K562 (cell line): ENCODE measurements at regions not wholly inside any gene's neighbourhood (a gene's known extent, or its start where the extent isn't known, plus 50 kb on each side); places are given as distances from the start of the nearest gene placed in this dataset.

Experiments
- ATAC-seq: fragments of 200-7000 bp; cut with Tn5 transposase; 3 replicates; pipeline ENCODE4 v1.9.1; 2020; ENCODE audit warnings: moderate library complexity
- BruUV-seq: library from RNA; stranded (reverse); fragments of 400-500 nt; replicated peaks from 2 replicates; lab custom pipeline; 2021; lab: Mats Ljungman, UMichigan
- CTCF ChIA-PET: fragments of 300-600 bp; formaldehyde crosslinking; extraction: SDS; loops from one replicate; lab custom pipeline; 2021; ENCODE audit warnings: low intra/inter-chr PET ratio; lab: Yijun Ruan, JAX
- POLR2A ChIA-PET: fragments of 300-600, 350-650 bp; sonication (Branson Sonifier 250); formaldehyde crosslinking; extraction: SDS; loops from one replicate; lab custom pipeline; 2021; ENCODE audit warnings: antibody characterized with exemption, inconsistent platforms; lab: Yijun Ruan, JAX
- DNase-seq, 4 experiments: peaks; one replicate each; pipeline versions ENCODE4 v3.0.0 to v3.0.0-alpha.2; 2011 to 2018; ENCODE audit warnings: low spot score in 3 of 4, mixed read lengths in 3 of 4; ENCODE audit errors: extremely low read depth in 1 of 4
- FAIRE-seq: peaks from 2 replicates; lab custom pipeline; 2011; peaks lifted over from hg19 to GRCh38; lab: Jason Lieb, UNC
- H2AFZ ChIP-seq: 2 replicates; pipeline ENCODE4 v1.6.0; 2011; ENCODE audit warnings: low read depth, low read length, control low read depth, inconsistent platforms
- H3K27ac ChIP-seq: fragments of 200-600 bp; 3 replicates; pipeline ENCODE4 v1.8.0; 2011; ENCODE audit warnings: low read depth, mild to moderate bottlenecking, control low read depth, inconsistent platforms, low read length, moderate library complexity, mixed read lengths; ENCODE audit errors: extremely low read depth
- H3K27me3 ChIP-seq, 2 experiments: fragments of 300-600 bp in 1 of 2; 2 replicates in 1 of 2; 3 replicates in 1 of 2; pipeline versions ENCODE4 v1.6.0 to v1.8.0; 2011; ENCODE audit warnings: inconsistent platforms in 2 of 2, low read length in 2 of 2, mild to moderate bottlenecking in 1 of 2, mixed read lengths in 1 of 2, moderate library complexity in 1 of 2; ENCODE audit not compliant: control insufficient read depth in 2 of 2, insufficient read depth in 2 of 2
- H3K36me3 ChIP-seq: fragments of 300-600 bp; 3 replicates; pipeline ENCODE4 v1.8.0; 2011; ENCODE audit warnings: mild to moderate bottlenecking, low read length, inconsistent platforms; ENCODE audit not compliant: control insufficient read depth, insufficient read depth
- H3K4me1 ChIP-seq, 2 experiments: fragments of 200-600 bp in 1 of 2; replicated peaks in 1 of 2; 2 replicates in 1 of 2; 3 replicates in 1 of 2; pipeline versions ENCODE4 v1.5.1 to v1.8.0; 2011; ENCODE audit warnings: inconsistent platforms in 2 of 2, low read length in 2 of 2, mild to moderate bottlenecking in 1 of 2, mixed read lengths in 1 of 2, moderate library complexity in 1 of 2; ENCODE audit not compliant: control insufficient read depth in 2 of 2, insufficient read depth in 2 of 2
- H3K4me2 ChIP-seq: 2 replicates; pipeline ENCODE4 v1.6.1; 2011; ENCODE audit warnings: low read length, control low read depth, inconsistent platforms, mixed read lengths; ENCODE audit not compliant: insufficient read depth
- H3K4me3 ChIP-seq: fragments of 200-600 bp; sonication (generic), shearing (Covaris generic); 2 replicates; pipeline ENCODE4 v1.5.1; 2016; ENCODE audit warnings: control low read depth, inconsistent platforms
- H3K79me2 ChIP-seq: fragments of 200-600 bp; 3 replicates; pipeline ENCODE4 v1.8.0; 2011; ENCODE audit warnings: low read length, inconsistent platforms; ENCODE audit not compliant: control insufficient read depth, insufficient read depth
- H3K9ac ChIP-seq, 2 experiments: 2 replicates each; pipeline versions ENCODE4 v1.6.0 to v1.6.1; 2011; ENCODE audit warnings: low read depth in 2 of 2, low read length in 2 of 2, control low read depth in 1 of 2, inconsistent platforms in 1 of 2, mild to moderate bottlenecking in 1 of 2, mixed read lengths in 1 of 2; ENCODE audit not compliant: insufficient read depth in 1 of 2
- H3K9me1 ChIP-seq: one replicate; pipeline ENCODE4 v1.6.0; 2011; ENCODE audit warnings: inconsistent platforms, mild to moderate bottlenecking, low read length, moderate library complexity; ENCODE audit not compliant: control insufficient read depth, insufficient read depth
- H3K9me3 ChIP-seq: replicated peaks from 2 replicates; pipeline ENCODE4 v1.5.1; 2011; ENCODE audit warnings: low read depth, low read length, inconsistent platforms; ENCODE audit not compliant: control insufficient read depth, insufficient read depth
- H4K20me1 ChIP-seq: replicated peaks from 2 replicates; pipeline ENCODE4 v1.6.1; 2011; ENCODE audit warnings: low read length, inconsistent platforms, mixed read lengths; ENCODE audit not compliant: control insufficient read depth, insufficient read depth
- CHD2 ChIP-seq: IDR thresholded peaks from 2 replicates; pipeline ENCODE4 v1.6.1; 2011; ENCODE audit warnings: low read depth, low read length
- GTF2E2 ChIP-seq: fragments of 200-800 bp; sonication (Bioruptor generic); IDR thresholded peaks from 2 replicates; pipeline ENCODE4 v1.6.1; 2016; ENCODE audit warnings: missing genetic modification characterization, missing compliant biosample characterization
- MAFF ChIP-seq: IDR thresholded peaks from 2 replicates; pipeline ENCODE4 v1.6.1; 2012; ENCODE audit warnings: low read length, improper control_type of control experiment
- MTA1 ChIP-seq: fragments of 450-650 bp; IDR thresholded peaks from 2 replicates; pipeline ENCODE4 v1.6.1; 2017; ENCODE audit warnings: borderline replicate concordance
- POU5F1 ChIP-seq: fragments of 150-350 bp; IDR thresholded peaks from 2 replicates; pipeline ENCODE4 v1.6.1; 2014; ENCODE audit warnings: borderline replicate concordance, low read length, low read depth, mild to moderate bottlenecking; ENCODE audit not compliant: partially characterized antibody
- RBM15 ChIP-seq: fragments of 200-400 bp; formaldehyde crosslinking; IDR thresholded peaks from 2 replicates; pipeline ENCODE4 v1.6.1; 2018; ENCODE audit warnings: mild to moderate bottlenecking, low read length, moderate library complexity; ENCODE audit not compliant: insufficient read depth
- RBM39 ChIP-seq: fragments of 200-400 bp; formaldehyde crosslinking; optimal IDR thresholded peaks from 2 replicates; pipeline ENCODE3; 2018; ENCODE audit warnings: low read depth, low read length
- YBX1 ChIP-seq: fragments of 450-650 bp; IDR thresholded peaks from 2 replicates; pipeline ENCODE4 v1.7.1; 2016; ENCODE audit warnings: mild to moderate bottlenecking
- ZNF41 ChIP-seq: fragments of 250-450 bp; sonication (Bioruptor Pico); conservative IDR thresholded peaks from 2 replicates; pipeline ENCODE4 v1.4.0; 2020; ENCODE audit warnings: mild to moderate bottlenecking
- ZNF512 ChIP-seq: IDR thresholded peaks from 2 replicates; pipeline ENCODE4 v1.6.1; 2016; ENCODE audit warnings: missing genetic modification characterization, missing compliant biosample characterization
- ZZZ3 ChIP-seq: fragments of 450-650 bp; IDR thresholded peaks from 2 replicates; pipeline ENCODE4 v1.6.1; 2016; ENCODE audit warnings: antibody characterized with exemption, mild to moderate bottlenecking, moderate library complexity
- WGBS: fragments of 100-300 bp; shearing (Covaris generic); methylation state at CpG from one replicate; pipeline ENCODE4 v1.1.6; 2016; ENCODE audit warnings: low coverage, mixed read lengths; ENCODE audit not compliant: insufficient coverage; ENCODE audit errors: missing lambda C conversion rate; 5-methylcytosine and 5-hydroxymethylcytosine counted together
- in situ Hi-C: fragments of 300-500 bp; cut with MboI; formaldehyde crosslinking; loops from 4 replicates; pipeline ENCODE4 v1.15.0; 2018; ENCODE audit warnings: inconsistent platforms, mixed read lengths
- intact Hi-C: fragments of 100-400 bp; cut with micrococcal nuclease; formaldehyde crosslinking; loops from 2 replicates; pipeline ENCODE4 v1.14.2; 2022
- TF ChIP-seq, protein P1 (sequence below): sonication (generic); formaldehyde crosslinking; IDR thresholded peaks from 2 replicates; pipeline ENCODE4 v1.8.0; 2023; ENCODE audit warnings: missing genetic modification reagents, mild to moderate bottlenecking, borderline replicate concordance
- TF ChIP-seq, protein P2 (sequence below): fragments of 250-450 bp; sonication (Bioruptor Pico); IDR thresholded peaks from 2 replicates; pipeline ENCODE4 v1.5.0; 2021

DNA sequence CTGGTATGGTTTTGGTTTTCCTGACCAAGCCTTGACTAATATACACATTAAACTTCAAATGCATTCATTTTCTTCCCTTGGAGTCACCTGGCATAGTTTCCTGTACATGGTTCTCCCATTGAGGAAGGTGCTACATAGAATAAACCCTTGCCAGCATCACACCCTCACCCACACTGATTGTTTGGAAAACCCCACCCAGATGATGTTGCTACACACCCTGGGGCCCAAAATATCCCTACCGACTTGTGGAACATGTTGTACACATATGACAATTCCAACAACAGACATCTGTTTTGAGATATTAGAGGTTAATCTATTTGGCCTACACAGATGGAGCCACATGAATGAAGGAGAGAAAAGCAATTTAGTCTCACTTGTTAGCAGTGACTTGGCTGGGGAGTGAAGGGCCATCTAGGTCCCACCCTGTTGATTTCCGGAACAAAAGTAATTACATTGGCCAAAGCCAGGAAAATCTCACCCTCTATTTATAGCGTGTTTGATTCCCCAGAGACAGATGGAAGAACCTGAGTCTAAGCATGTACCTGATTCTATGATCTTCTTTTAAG lies 606.0 kb upstream of the BTBD3 start:
- Histone ChIP-seq H3K9ac (no peak overlapping the region), H3K27ac (no peak overlapping the region), H2AFZ (no peak overlapping the region), H3K4me3 (no peak overlapping the region), H3K9me3 (no peaks in the 10 kb centered on the region), H4K20me1 (no peaks in the 10 kb centered on the region), H3K4me1 (no peaks in the 10 kb centered on the region), H3K9me1 (no peaks in the 10 kb centered on the region), H3K79me2 (no peaks in the 10 kb centered on the region), H3K36me3 (no peaks in the 10 kb centered on the region), H3K4me2 (no peak overlapping the region), H3K27me3 (no peaks in the 10 kb centered on the region)
- 2% methylated on average over 3 of the region's 3 CpGs for WGBS
- no peak for DNase-seq
- FAIRE-seq = no peak
- ChIA-PET POLR2A (no interaction called here), CTCF (no interaction called here)
- TF ChIP-seq POU5F1 (no peak), GTF2E2 (tag) (no peak), ZZZ3 (no peak), MAFF (no peak), ZNF41 (CRISPR knock-in tag) (no peak), MTA1 (no peak), RBM15 (no peak), RBM39 (no peak), ZNF512 (tag) (no peak), YBX1 (no peak), CHD2 (no peak)
- TF ChIP-seq, protein P1, sequence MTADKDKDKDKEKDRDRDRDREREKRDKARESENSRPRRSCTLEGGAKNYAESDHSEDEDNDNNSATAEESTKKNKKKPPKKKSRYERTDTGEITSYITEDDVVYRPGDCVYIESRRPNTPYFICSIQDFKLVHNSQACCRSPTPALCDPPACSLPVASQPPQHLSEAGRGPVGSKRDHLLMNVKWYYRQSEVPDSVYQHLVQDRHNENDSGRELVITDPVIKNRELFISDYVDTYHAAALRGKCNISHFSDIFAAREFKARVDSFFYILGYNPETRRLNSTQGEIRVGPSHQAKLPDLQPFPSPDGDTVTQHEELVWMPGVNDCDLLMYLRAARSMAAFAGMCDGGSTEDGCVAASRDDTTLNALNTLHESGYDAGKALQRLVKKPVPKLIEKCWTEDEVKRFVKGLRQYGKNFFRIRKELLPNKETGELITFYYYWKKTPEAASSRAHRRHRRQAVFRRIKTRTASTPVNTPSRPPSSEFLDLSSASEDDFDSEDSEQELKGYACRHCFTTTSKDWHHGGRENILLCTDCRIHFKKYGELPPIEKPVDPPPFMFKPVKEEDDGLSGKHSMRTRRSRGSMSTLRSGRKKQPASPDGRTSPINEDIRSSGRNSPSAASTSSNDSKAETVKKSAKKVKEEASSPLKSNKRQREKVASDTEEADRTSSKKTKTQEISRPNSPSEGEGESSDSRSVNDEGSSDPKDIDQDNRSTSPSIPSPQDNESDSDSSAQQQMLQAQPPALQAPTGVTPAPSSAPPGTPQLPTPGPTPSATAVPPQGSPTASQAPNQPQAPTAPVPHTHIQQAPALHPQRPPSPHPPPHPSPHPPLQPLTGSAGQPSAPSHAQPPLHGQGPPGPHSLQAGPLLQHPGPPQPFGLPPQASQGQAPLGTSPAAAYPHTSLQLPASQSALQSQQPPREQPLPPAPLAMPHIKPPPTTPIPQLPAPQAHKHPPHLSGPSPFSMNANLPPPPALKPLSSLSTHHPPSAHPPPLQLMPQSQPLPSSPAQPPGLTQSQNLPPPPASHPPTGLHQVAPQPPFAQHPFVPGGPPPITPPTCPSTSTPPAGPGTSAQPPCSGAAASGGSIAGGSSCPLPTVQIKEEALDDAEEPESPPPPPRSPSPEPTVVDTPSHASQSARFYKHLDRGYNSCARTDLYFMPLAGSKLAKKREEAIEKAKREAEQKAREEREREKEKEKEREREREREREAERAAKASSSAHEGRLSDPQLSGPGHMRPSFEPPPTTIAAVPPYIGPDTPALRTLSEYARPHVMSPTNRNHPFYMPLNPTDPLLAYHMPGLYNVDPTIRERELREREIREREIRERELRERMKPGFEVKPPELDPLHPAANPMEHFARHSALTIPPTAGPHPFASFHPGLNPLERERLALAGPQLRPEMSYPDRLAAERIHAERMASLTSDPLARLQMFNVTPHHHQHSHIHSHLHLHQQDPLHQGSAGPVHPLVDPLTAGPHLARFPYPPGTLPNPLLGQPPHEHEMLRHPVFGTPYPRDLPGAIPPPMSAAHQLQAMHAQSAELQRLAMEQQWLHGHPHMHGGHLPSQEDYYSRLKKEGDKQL (CRISPR knock-in tag) = no peak
- TF ChIP-seq, protein P2, sequence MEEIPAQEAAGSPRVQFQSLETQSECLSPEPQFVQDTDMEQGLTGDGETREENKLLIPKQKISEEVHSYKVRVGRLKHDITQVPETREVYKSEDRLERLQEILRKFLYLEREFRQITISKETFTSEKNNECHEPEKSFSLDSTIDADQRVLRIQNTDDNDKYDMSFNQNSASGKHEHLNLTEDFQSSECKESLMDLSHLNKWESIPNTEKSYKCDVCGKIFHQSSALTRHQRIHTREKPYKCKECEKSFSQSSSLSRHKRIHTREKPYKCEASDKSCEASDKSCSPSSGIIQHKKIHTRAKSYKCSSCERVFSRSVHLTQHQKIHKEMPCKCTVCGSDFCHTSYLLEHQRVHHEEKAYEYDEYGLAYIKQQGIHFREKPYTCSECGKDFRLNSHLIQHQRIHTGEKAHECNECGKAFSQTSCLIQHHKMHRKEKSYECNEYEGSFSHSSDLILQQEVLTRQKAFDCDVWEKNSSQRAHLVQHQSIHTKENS (CRISPR knock-in tag) = no peak
- no peak for ATAC-seq
- BruUV-seq = no TSS peak
- intact Hi-C loops (no loop called here), in situ Hi-C loops (no loop called here)
